ENCODE measurements at regions not wholly inside any gene's neighbourhood (a gene's known extent, or its start where the extent isn't known, plus 50 kb on each side); places are given as distances from the start of the nearest gene placed in this dataset.

- Histone ChIP-seq H3K9ac (ENCODE audit: extremely low read depth, insufficient read length, low read length) (no peak overlapping the region), H3K14ac (ENCODE audit: insufficient read depth, low read length) (no peak overlapping the region), H3T11ph (ENCODE audit: low read length) (no peak overlapping the region), H3K27ac (ENCODE audit: insufficient read length, low read depth, low read length) (no peak overlapping the region), H4K91ac (ENCODE audit: insufficient read length, low read depth, low read length) (no peak overlapping the region), H3K27me3 (ENCODE audit: insufficient read depth, low read length) (no peaks in the 10 kb centered on the region), H2BK12ac (ENCODE audit: insufficient read length, low read depth, low read length) (no peak overlapping the region), H2BK5ac (ENCODE audit: insufficient read length, low read length) (no peak overlapping the region), H3K4me1 (ENCODE audit: insufficient read depth, low read length) (no peaks in the 10 kb centered on the region), H2BK15ac (ENCODE audit: low read depth, low read length) (no peak overlapping the region), H2BK120ac (ENCODE audit: low read depth, low read length, poor library complexity, severe bottlenecking) (no peak overlapping the region), H2AFZ (ENCODE audit: low read length) (no peak overlapping the region), H3K79me1 (ENCODE audit: insufficient read depth, low read depth, low read length, poor library complexity, severe bottlenecking) (no peaks in the 10 kb centered on the region), H4K20me1 (ENCODE audit: control insufficient read depth, insufficient read depth, insufficient read length) (no peaks in the 10 kb centered on the region), H3K9me3 (ENCODE audit: control insufficient read depth, low read depth, low read length) (no peaks in the 10 kb centered on the region), H3K23me2 (ENCODE audit: insufficient read length, low read depth, low read length, poor library complexity, severe bottlenecking) (no peaks in the 10 kb centered on the region), H2AK5ac (ENCODE audit: insufficient read length, low read length) (no peak overlapping the region), H3K23ac (ENCODE audit: insufficient read length, low read depth, low read length) (no peak overlapping the region), H4K5ac (ENCODE audit: insufficient read length, low read depth, low read length) (no peak overlapping the region), H3K18ac (ENCODE audit: insufficient read length, low read depth, low read length) (no peak overlapping the region), H2BK20ac (ENCODE audit: low read depth, low read length, poor library complexity, severe bottlenecking) (no peak overlapping the region), H3K4me2 (ENCODE audit: insufficient read depth, insufficient read length, low read length) (no peak overlapping the region), H3K56ac (ENCODE audit: insufficient read length, low read depth, low read length) (no peak overlapping the region), H3K79me2 (ENCODE audit: insufficient read depth, low read length) (no peaks in the 10 kb centered on the region), H4K8ac (replicated peaks; ENCODE audit: insufficient read length, low read depth, low read length) (no peak overlapping the region), H3K4ac (ENCODE audit: low read depth, low read length) (no peak overlapping the region)
- no peak overlapping the region for H3K4me3 Mint-ChIP-seq
- no peak overlapping the region for H3K27ac Mint-ChIP-seq
- H3K4me1 Mint-ChIP-seq = no peaks in the 10 kb centered on the region
- H3K36me3 Mint-ChIP-seq (ENCODE audit: insufficient read depth in 1 of 3, low read depth in 3 of 3) = no peaks in the 10 kb centered on the region
- H3K9me3 Mint-ChIP-seq = no peaks in the 10 kb centered on the region; a peak in 1 of 5 replicates
- 100% methylated on average over 1 of the region's 5 CpGs for WGBS (ENCODE audit: extremely low coverage, insufficient read length, low lambda C conversion rate)
- no peak for TF ChIP-seq CTCF (conservative IDR thresholded peaks at IDR 0.05)
- no peak for DNase-seq
- H3K27me3 Mint-ChIP-seq (ENCODE audit: low read depth) = no peaks in the 10 kb centered on the region; the same call in 1 of the 2 replicates
These were observed 470.8 kb downstream of the KCNJ3 start for GRCh38 chr2:155169317-155169716.

All from H9 (cell line).